KBM-7 (cell line): ENCODE measurements at regions not wholly inside any gene's neighbourhood (a gene's known extent, or its start where the extent isn't known, plus 50 kb on each side); places are given as distances from the start of the nearest gene placed in this dataset.
"Not testable (repeated sequence)": the region's sequence is repeated elsewhere in the genome, so short reads cannot be mapped to it uniquely, and the experiment has no call there.

Experiments
- DNase-seq: peaks from one replicate; pipeline ENCODE4 v3.0.0-alpha.2; 2015
- in situ Hi-C: fragments of 300-500 bp; cut with MboI; formaldehyde crosslinking; loops from 2 replicates; pipeline ENCODE4 v1.14.3; 2020; ENCODE audit warnings: low sequenced_read_pairs, low pct_unique_long_range_greater_than_20kb, mixed read lengths

DNA sequence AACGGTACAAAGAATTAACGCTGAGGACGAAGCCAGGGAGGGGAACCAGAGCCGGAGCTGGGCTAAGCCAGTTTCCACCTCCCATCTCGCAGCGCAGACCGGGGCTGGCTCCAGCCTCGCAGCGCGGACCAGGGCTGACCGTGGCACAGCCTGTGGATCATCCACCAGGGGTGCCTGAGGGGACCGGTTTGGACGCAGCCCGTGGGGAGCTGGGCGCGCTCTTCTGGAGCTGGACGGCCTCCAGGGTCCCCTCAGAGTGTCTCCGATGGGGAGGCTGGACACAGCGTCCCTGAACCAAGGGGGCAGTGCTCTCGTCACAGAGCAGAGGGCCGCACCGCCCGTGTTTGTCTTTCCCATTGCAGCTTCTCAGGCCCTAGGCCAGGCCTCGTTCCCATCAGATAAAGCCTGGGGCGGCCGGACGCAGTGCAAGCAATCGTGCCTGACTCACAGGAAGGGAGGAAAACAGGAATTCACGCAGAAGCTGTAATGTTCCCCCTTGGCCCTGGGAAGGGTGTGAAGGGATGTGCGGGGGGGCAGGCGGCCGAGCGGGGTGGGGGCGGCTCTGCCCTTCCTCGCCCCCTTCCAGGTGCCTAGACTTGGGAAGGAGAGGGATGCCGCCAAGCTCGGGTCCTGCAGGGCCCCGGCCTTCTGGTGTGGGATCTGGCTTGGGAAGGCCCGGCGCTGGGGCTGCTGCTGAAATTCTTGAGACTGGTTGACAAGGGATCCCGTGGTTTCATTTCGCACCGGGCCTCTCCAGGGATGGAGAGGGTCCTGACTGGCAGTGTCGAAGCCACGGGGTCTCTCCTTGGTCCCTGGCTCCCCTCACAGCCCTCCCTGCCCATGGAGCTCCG, 148.1 kb upstream of the ZNF469 start:
- in situ Hi-C loops, DNase-seq: not testable (repeated sequence)

GRCh38 chr16:88235691-88236090, 147.1 kb upstream of the ZNF469 start:
- in situ Hi-C loops, DNase-seq: not testable (repeated sequence)

DNA sequence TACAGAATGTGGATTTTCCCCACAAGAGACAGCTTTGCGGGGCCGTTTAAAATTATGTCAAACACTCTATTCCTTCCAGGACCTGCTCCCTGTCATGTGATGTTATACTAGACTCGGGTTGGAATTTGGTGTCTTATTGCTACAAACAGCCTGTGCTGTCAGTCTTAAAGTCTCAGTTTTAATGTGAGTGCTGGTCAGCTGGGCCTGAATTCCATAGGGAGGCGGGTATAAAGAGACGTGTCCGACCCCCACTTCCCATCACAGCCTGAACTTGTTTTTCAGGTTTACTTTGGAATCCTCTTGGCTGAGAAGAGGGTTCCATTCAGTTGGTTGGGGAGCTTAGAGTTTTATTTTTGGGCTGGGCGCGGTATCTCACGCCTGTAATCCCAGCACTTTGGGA, 146.5 kb upstream of the ZNF469 start:
- DNase-seq, in situ Hi-C loops: not testable (repeated sequence)

- DNase-seq, in situ Hi-C loops: not testable (repeated sequence)
Observed at GRCh38 chr16:88237314-88237713, 145.4 kb upstream of the ZNF469 start.

DNA sequence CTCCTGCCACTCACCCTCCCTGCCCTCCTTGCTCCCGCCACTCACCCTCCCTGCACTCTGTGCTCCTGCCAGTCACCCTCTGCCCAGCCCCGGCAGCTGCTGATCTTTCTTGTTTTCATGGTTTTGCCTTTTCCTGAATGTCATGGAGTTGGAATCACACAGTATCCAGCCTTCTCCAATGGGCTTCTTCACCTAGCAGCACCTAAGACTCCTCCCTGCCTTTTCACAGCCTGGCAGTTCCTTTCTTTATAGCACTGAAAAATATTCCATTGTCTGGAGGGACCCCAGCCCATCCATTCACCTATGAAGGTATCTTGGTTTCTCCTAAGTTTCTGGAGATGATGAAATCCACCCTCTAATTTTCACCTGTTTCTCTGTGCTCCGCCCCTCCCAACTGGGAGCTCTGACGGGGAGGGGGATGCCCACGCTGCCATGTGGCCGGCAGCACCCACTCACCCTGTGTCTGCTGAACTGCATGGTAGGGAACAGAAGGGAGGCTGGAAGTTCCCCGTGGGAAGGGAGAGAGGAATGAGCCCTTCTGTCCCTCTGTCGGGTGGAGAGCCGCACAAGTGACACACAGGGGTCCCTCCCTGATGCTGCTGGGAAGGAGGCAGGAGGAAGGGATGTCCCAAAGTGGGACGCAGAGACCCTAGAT, 144.9 kb upstream of the ZNF469 start:
- in situ Hi-C loops, DNase-seq: not testable (repeated sequence)

DNA sequence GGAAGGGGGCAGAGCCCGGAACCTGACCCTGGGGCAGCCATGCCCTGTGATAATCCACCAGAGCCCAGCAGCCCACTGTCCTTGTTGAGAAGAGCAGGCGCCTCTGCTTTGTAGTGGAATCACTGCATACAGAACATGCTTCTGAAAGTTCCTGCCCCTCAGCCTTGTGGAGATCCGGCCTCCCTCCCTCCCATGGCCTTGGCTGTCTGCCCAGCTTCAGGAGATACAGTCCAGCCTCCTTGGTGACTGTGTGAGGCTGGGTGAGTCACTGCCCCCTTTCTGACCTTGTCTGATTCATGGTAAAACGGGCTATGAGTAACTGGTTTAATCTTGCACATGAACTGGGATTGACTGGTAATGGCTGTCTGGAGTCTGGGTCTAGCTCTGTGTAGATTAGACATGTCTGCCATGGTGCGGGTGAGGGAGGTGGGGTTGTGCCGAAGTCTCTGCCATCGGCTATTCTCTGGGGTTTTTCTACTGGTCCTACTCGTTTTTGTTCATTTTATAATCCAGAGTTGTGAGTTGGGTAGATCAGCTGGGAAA, 144.0 kb upstream of the ZNF469 start:
- DNase-seq: peak; percentile 14
- in situ Hi-C loops: not testable (repeated sequence)

- DNase-seq, in situ Hi-C loops: not testable (repeated sequence)
Observed at GRCh38 chr16:88240118-88240517, 142.6 kb upstream of the ZNF469 start.

GRCh38 chr16:88240776-88241175, 142.0 kb upstream of the ZNF469 start:
- DNase-seq, in situ Hi-C loops: not testable (repeated sequence)

- in situ Hi-C loops, DNase-seq: not testable (repeated sequence)
Observed at GRCh38 chr16:88241404-88242311, 141.1 kb upstream of the ZNF469 start.

DNA sequence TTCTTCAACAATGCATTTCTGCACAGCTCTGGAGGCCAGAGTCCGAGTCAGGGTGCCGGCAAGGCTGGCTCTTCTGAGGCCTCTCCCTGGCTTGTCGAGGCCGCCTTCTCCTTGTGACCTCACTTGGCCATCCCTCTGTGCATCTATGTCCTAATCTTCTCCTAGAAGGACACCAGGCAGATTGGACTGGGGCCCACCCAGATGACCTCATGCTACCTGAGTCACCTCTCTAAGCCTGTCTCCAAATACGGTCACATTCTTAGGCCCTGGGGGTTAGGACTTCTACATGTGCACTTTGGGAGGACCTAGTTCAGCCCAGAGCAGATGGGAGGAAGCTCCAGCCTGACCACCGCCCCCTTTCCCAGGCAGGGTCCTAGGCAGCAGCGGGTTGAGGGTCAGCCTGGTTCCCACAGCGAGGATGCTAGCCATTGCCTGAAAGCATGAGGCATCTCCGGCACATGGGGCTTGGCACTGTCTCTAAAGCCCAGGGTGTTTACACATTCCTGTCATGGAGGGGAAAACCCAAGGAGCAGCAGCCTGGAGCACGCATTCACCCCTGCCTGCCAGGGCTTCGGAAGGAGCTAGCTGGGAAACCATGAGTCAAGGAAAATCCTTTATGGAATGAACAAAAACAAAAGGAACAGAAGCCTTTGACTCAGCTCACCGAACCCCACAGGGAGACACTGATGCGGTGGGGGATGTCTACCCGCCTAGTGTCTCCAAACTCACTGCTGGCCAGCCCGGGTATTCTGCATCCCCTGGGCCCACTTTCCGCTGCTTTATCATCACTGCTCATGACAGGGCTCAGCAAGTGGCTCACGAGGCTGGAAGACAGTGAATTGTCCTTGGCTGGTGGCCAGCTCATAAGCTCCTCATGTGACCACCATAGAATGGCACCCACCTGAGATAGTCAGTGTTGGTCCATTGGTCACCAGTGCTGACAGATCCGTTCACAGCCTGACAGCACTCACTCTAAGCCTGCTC, 140.2 kb upstream of the ZNF469 start:
- DNase-seq, in situ Hi-C loops: not testable (repeated sequence)

- in situ Hi-C loops: not testable (repeated sequence)
Observed at GRCh38 chr16:88243921-88244320, 138.8 kb upstream of the ZNF469 start.

DNA sequence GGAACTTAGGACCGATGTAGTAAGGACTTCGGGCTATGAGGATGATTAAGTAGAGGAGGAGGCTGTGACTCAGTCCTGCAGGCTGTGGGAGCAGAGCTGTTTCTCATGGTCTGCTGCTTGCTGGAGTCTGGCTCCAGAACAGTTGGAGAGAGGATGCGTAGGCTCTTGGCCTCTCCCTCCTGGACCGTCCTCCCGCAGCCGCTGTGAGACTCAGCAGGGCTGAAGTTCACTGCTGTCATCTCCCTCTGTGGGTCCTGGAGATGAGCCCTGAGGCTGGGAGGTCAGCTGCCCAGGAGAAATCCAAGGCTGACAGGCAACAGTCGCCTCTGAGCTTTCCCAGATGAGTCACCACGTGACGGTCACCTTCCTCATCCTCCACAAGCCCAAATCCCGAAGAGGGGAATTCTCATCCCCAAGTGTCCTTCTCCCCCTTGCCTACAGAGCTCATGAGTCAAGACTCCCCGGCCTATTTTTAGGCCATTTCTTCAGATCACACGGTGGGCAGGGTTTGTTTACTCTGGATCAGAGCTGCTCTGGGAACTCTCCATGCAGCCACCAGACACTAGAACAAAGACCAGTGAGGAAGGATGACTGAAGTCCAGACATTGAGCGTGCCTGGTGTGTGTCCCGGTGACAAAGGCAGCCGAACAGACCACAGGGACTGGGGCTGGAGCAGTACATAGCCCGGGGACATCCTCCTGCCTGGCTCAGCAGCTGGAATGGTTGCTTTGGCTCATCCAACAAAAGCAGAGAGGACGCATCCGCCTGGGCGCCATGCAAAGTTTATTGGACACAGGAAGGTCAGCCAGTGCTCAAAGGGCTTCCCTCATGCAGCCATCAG, 137.3 kb upstream of the ZNF469 start:
- in situ Hi-C loops, DNase-seq: not testable (repeated sequence)

More at GRCh38 chr16:88243921-88244320, 138.8 kb upstream of the ZNF469 start:
- DNase-seq: not testable (repeated sequence)

- DNase-seq, in situ Hi-C loops: not testable (repeated sequence)
Observed at GRCh38 chr16:88246955-88247582, 135.7 kb upstream of the ZNF469 start.

GRCh38 chr16:88247583-88247966, 135.2 kb upstream of the ZNF469 start:
- in situ Hi-C loops: not testable (repeated sequence)

GRCh38 chr16:88248761-88249160, 134.0 kb upstream of the ZNF469 start:
- DNase-seq, in situ Hi-C loops: not testable (repeated sequence)

More at GRCh38 chr16:88247583-88247966, 135.2 kb upstream of the ZNF469 start:
- not testable (repeated sequence) for DNase-seq

- DNase-seq, in situ Hi-C loops: not testable (repeated sequence)
Observed at GRCh38 chr16:88250381-88250780, 132.4 kb upstream of the ZNF469 start.
